SU-DHL-6 (cell line): ENCODE measurements at regions not wholly inside any gene's neighbourhood (a gene's known extent, or its start where the extent isn't known, plus 50 kb on each side); places are given as distances from the start of the nearest gene placed in this dataset.

Experiments
- H2AFZ ChIP-seq: fragments of 200-600 bp; sonication (generic); 2 replicates; pipeline ENCODE4 v1.6.1; 2014; ENCODE audit warnings: low read depth, mild to moderate bottlenecking, moderate library complexity, mixed read lengths, antibody characterized with exemption, low read length; ENCODE audit not compliant: severe bottlenecking
- H3F3A ChIP-seq: fragments of 200-600 bp; shearing (Covaris generic); 2 replicates; pipeline ENCODE4 v1.6.0; 2016; ENCODE audit warnings: antibody characterized with exemption, mild to moderate bottlenecking; ENCODE audit not compliant: insufficient read depth
- H3K27ac ChIP-seq: fragments of 200-600 bp; sonication (generic); 2 replicates; pipeline ENCODE4 v1.5.1; 2016; ENCODE audit warnings: low read depth, mild to moderate bottlenecking, low read length, moderate library complexity, mixed read lengths
- H3K27me3 ChIP-seq: fragments of 200-600 bp; sonication (generic), shearing (Covaris generic); 2 replicates; pipeline ENCODE4 v1.6.0; 2014; ENCODE audit warnings: mild to moderate bottlenecking, low read length
- H3K36me3 ChIP-seq: fragments of 200-600 bp; sonication (generic); 2 replicates; pipeline ENCODE4 v1.6.1; 2014; ENCODE audit warnings: mild to moderate bottlenecking, low read length, mixed read lengths
- H3K4me2 ChIP-seq: fragments of 300-600, 200-600 bp; shearing (Covaris generic), sonication (generic); 2 replicates; pipeline ENCODE4 v1.6.0; 2014; ENCODE audit warnings: low read length, low read depth, mild to moderate bottlenecking; ENCODE audit not compliant: poor library complexity, severe bottlenecking
- H3K4me3 ChIP-seq: fragments of 200-600 bp; sonication (generic); 2 replicates; pipeline ENCODE4 v1.5.1; 2014; ENCODE audit warnings: antibody characterized with exemption, low read length, mild to moderate bottlenecking, mixed read lengths; ENCODE audit not compliant: insufficient read depth, poor library complexity, severe bottlenecking
- H3K79me2 ChIP-seq: fragments of 200-600 bp; sonication (generic); 2 replicates; pipeline ENCODE4 v1.6.1; 2014; ENCODE audit warnings: mild to moderate bottlenecking, low read length, moderate library complexity; ENCODE audit not compliant: insufficient read depth
- H3K9ac ChIP-seq: fragments of 200-600 bp; sonication (generic); 2 replicates; pipeline ENCODE4 v1.7.0; 2014; ENCODE audit warnings: mild to moderate bottlenecking, low read length
- H3K9me2 ChIP-seq: fragments of 200-600 bp; sonication (generic); replicated peaks from 2 replicates; pipeline ENCODE4 v1.6.1; 2014; ENCODE audit warnings: low read length; ENCODE audit not compliant: insufficient read depth
- H3K9me3 ChIP-seq: fragments of 200-600 bp; sonication (generic); 2 replicates; pipeline ENCODE4 v1.6.1; 2014; ENCODE audit warnings: low read length, mixed read lengths; ENCODE audit not compliant: insufficient read depth
- H4K20me1 ChIP-seq: fragments of 200-600 bp; sonication (generic); 2 replicates; pipeline ENCODE4 v1.6.1; 2014; ENCODE audit warnings: low read depth, mild to moderate bottlenecking, antibody characterized with exemption, low read length, moderate library complexity, mixed read lengths
- EZH2phosphoT487 ChIP-seq: fragments of 200-600 bp; sonication (generic), shearing (Covaris generic); conservative IDR thresholded peaks from 2 replicates; pipeline ENCODE4 v1.6.1; 2018; ENCODE audit warnings: mild to moderate bottlenecking, antibody characterized with exemption, low read length, moderate library complexity, mixed read lengths
- TF ChIP-seq, protein P1 (sequence below): fragments of 200-600 bp; sonication (generic); IDR thresholded peaks from one replicate; pipeline ENCODE4 v1.5.1; 2017; ENCODE audit warnings: antibody characterized with exemption, mild to moderate bottlenecking, low read length, moderate library complexity; ENCODE audit not compliant: insufficient read depth, poor library complexity, severe bottlenecking

DNA sequence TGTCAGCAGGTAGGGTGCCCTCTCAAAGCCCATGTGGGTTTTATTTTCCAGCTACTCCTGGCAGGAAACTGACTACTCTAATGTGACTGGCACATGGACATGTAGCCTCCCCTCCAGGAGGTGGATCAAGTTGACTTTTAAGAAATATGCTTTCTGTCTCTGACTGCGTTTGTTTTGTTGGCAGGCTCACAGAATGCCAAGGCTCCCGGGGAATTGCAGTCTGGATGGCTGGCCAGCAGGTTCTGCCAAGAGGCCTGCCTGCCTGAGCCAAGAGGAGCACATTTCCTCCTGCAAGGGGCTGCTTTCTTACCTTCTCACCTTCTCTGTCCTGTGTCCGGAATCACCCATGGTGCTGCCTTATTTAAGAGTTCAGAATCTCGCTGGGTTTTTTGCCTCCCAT is 217.3 kb upstream of the ERCC4 start:
- Histone ChIP-seq H3K27ac (no peak overlapping the region), H3K9me3 (peaks cover 7% of the 10 kb centered on the region; the same call in 1 of the 2 replicates), H3K4me3 (no peak overlapping the region), H3F3A (no peaks in the 10 kb centered on the region), H3K9ac (no peak overlapping the region), H3K27me3 (no peaks in the 10 kb centered on the region), H3K4me2 (no peak overlapping the region), H3K36me3 (no peaks in the 10 kb centered on the region), H2AFZ (no peak overlapping the region), H3K79me2 (no peaks in the 10 kb centered on the region), H3K9me2 (no peaks in the 10 kb centered on the region), H4K20me1 (no peaks in the 10 kb centered on the region)
- TF ChIP-seq EZH2phosphoT487 = no peak
- TF ChIP-seq, protein P1, sequence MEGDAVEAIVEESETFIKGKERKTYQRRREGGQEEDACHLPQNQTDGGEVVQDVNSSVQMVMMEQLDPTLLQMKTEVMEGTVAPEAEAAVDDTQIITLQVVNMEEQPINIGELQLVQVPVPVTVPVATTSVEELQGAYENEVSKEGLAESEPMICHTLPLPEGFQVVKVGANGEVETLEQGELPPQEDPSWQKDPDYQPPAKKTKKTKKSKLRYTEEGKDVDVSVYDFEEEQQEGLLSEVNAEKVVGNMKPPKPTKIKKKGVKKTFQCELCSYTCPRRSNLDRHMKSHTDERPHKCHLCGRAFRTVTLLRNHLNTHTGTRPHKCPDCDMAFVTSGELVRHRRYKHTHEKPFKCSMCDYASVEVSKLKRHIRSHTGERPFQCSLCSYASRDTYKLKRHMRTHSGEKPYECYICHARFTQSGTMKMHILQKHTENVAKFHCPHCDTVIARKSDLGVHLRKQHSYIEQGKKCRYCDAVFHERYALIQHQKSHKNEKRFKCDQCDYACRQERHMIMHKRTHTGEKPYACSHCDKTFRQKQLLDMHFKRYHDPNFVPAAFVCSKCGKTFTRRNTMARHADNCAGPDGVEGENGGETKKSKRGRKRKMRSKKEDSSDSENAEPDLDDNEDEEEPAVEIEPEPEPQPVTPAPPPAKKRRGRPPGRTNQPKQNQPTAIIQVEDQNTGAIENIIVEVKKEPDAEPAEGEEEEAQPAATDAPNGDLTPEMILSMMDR = no peak

DNA sequence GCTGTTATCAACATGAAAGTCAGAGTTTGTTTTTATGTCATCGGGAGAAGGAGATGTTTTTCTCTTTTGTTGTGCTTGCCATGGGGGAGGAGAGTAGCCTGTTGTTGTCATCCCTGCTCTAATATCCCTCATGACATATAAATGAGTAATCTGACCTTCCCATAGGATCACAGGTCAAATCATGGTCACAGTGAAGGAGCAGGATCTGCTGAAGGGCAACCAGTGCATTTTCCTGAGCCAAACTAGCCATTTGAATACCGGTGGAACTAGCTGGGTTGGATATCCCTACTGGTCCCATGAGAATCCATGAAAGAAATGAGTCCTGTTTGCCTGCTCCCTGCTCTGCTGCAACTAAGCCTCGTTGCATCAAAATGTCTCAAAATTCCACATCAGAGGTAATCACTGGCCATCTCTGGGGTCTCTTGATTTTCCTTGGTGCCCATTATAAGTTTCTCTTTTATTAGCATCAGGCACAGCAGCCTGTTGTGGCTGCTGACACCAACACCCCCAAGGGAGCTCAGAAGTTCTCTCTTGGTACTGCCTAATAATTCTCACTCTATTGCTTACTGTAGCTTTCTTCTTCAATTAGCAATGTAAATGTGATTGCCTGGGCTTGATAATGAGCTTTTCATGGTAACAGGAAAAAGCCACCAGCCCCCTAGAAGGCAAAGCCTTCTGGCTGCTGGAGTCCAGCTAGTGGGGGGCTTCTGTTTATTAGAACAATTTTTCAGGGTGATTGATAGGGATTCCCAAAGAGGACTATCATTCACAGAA is 211.4 kb upstream of the ERCC4 start:
- peaks cover 3% of the 10 kb centered on the region; the same call in 1 of the 2 replicates for H3K9me3 ChIP-seq
- H3K79me2 ChIP-seq = no peaks in the 10 kb centered on the region
- no peaks in the 10 kb centered on the region for H3K36me3 ChIP-seq
- no peak overlapping the region for H3K9ac ChIP-seq
- no peak overlapping the region for H3K27ac ChIP-seq
- H3F3A ChIP-seq = no peaks in the 10 kb centered on the region
- H3K4me2 ChIP-seq = no peak overlapping the region
- H2AFZ ChIP-seq = no peak overlapping the region
- H3K4me3 ChIP-seq = no peak overlapping the region
- no peaks in the 10 kb centered on the region for H3K9me2 ChIP-seq
- 0 out of 2 replicates have a peak, but pooled peaks cover 1% of the 10 kb centered on the region for H3K27me3 ChIP-seq
- H4K20me1 ChIP-seq = no peaks in the 10 kb centered on the region
- no peak for TF ChIP-seq EZH2phosphoT487
- TF ChIP-seq, protein P1 = no peak

DNA sequence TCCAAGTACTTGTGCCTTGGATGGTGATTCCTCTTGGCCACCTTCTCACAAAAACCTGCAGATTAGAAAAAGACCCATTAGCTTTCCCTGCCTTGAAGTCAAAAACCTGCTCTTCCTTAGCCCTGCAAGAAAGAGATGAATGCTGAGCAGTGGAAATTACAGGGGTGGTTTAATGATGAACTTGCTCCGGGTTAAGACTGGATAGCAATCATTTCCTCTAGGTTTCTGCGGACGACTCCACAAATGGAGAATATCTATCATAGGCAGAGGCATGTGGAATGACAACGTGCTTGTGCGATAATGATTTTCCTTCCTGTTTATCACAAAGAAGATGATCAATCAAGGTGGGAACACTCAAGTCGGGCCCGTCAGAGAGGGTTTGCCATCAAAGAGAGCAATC is 201.2 kb upstream of the ERCC4 start:
- H3F3A ChIP-seq = no peaks in the 10 kb centered on the region
- H3K27me3 ChIP-seq = no peaks in the 10 kb centered on the region
- H3K9ac ChIP-seq = no peak overlapping the region
- TF ChIP-seq, protein P1 = no peak
- TF ChIP-seq EZH2phosphoT487 = no peak
- no peaks in the 10 kb centered on the region for H3K9me2 ChIP-seq
- no peaks in the 10 kb centered on the region for H3K36me3 ChIP-seq
- H2AFZ ChIP-seq = no peak overlapping the region
- H3K4me3 ChIP-seq = no peak overlapping the region
- no peaks in the 10 kb centered on the region for H3K79me2 ChIP-seq
- H4K20me1 ChIP-seq = no peaks in the 10 kb centered on the region
- H3K9me3 ChIP-seq = no peaks in the 10 kb centered on the region
- no peak overlapping the region for H3K27ac ChIP-seq
- H3K4me2 ChIP-seq = no peak overlapping the region
